ENCODE measurements at regions not wholly inside any gene's neighbourhood (a gene's known extent, or its start where the extent isn't known, plus 50 kb on each side); places are given as distances from the start of the nearest gene placed in this dataset.

GRCh38 chr2:817336-818015 is 133.2 kb upstream of the SNTG2 start:
- no peaks in the 10 kb centered on the region for H3K36me3 ChIP-seq
- no peaks in the 10 kb centered on the region for H3K4me1 ChIP-seq
- DNase-seq (ENCODE audit: low spot score in 2 of 2) = no peak
- WGBS, 2 donors = 75 to 88% methylated on average over 6 of the region's 6 CpGs
- H3K27me3 ChIP-seq = no peaks in the 10 kb centered on the region
- no peak overlapping the region for H3K27ac ChIP-seq
- H3K9me3 ChIP-seq = no peaks in the 10 kb centered on the region
- H3K4me3 ChIP-seq = no peak overlapping the region
- no peak for TF ChIP-seq CTCF (IDR thresholded peaks at IDR 0.05)
- no peak for TF ChIP-seq POLR2A (IDR thresholded peaks at IDR 0.05)
- TF ChIP-seq EP300 (IDR thresholded peaks at IDR 0.05) = no peak

- Histone ChIP-seq H3K4me1 (no peaks in the 10 kb centered on the region), H3K36me3 (no peaks in the 10 kb centered on the region), H3K4me3 (no peak overlapping the region), H3K9me3 (no peaks in the 10 kb centered on the region), H3K27me3 (no peaks in the 10 kb centered on the region), H3K27ac (no peak overlapping the region)
- TF ChIP-seq POLR2A (IDR thresholded peaks at IDR 0.05) (no peak), CTCF (IDR thresholded peaks at IDR 0.05) (no peak), EP300 (IDR thresholded peaks at IDR 0.05) (no peak)
- WGBS, 2 donors = 85 to 86% methylated on average over 5 of the region's 5 CpGs
- DNase-seq (ENCODE audit: low spot score in 2 of 2) = no peak
Observed at GRCh38 chr2:816278-816677, 134.4 kb upstream of the SNTG2 start.

- Histone ChIP-seq H3K27me3 (no peaks in the 10 kb centered on the region), H3K4me1 (no peaks in the 10 kb centered on the region), H3K36me3 (no peaks in the 10 kb centered on the region), H3K27ac (no peak overlapping the region), H3K9me3 (no peaks in the 10 kb centered on the region), H3K4me3 (no peak overlapping the region)
- WGBS, 2 donors = 47 to 55% methylated on average over 1 of the region's 1 CpG
- no peak for TF ChIP-seq POLR2A (IDR thresholded peaks at IDR 0.05)
- TF ChIP-seq EP300 (IDR thresholded peaks at IDR 0.05) = no peak
- no peak for TF ChIP-seq CTCF (IDR thresholded peaks at IDR 0.05)
- DNase-seq (ENCODE audit: low spot score in 2 of 2) = no peak
Observed at GRCh38 chr2:810397-810796, 133.2 kb upstream of the TMEM18 start.

GRCh38 chr2:807300-807699 is 130.1 kb upstream of the TMEM18 start:
- H3K4me3 ChIP-seq = no peak overlapping the region
- WGBS, 2 donors = 85% methylated on average over 6 of the region's 6 CpGs
- DNase-seq (ENCODE audit: low spot score in 2 of 2) = no peak
- no peaks in the 10 kb centered on the region for H3K27me3 ChIP-seq
- TF ChIP-seq CTCF (IDR thresholded peaks at IDR 0.05) (no peak), POLR2A (IDR thresholded peaks at IDR 0.05) (no peak), EP300 (IDR thresholded peaks at IDR 0.05) (no peak)
- no peaks in the 10 kb centered on the region for H3K4me1 ChIP-seq
- no peaks in the 10 kb centered on the region for H3K9me3 ChIP-seq
- H3K36me3 ChIP-seq = no peaks in the 10 kb centered on the region
- H3K27ac ChIP-seq = no peak overlapping the region

GRCh38 chr2:805664-806063 is 128.5 kb upstream of the TMEM18 start:
- Histone ChIP-seq H3K36me3 (no peaks in the 10 kb centered on the region), H3K4me1 (no peaks in the 10 kb centered on the region), H3K9me3 (no peaks in the 10 kb centered on the region), H3K4me3 (no peak overlapping the region), H3K27ac (no peak overlapping the region), H3K27me3 (no peaks in the 10 kb centered on the region)
- DNase-seq (ENCODE audit: low spot score in 2 of 2) = no peak
- WGBS, 2 donors = 67 to 69% methylated on average over 5 of the region's 5 CpGs
- TF ChIP-seq CTCF (IDR thresholded peaks at IDR 0.05) (no peak), POLR2A (IDR thresholded peaks at IDR 0.05) (no peak), EP300 (IDR thresholded peaks at IDR 0.05) (no peak)
